Neural cell (in vitro differentiated cells): ENCODE measurements at regions not wholly inside any gene's neighbourhood (a gene's known extent, or its start where the extent isn't known, plus 50 kb on each side); places are given as distances from the start of the nearest gene placed in this dataset.
A peak's percentile ranks its signal among the peaks of the same experiment; 100 is the strongest.

ENCODE experiments used
- H2AFZ ChIP-seq: fragments of 200-600, 300-800 bp; sonication (generic), shearing (Covaris generic); 2 replicates; pipeline ENCODE4 v1.6.0; 2014; ENCODE audit warnings: low read depth, mild to moderate bottlenecking, antibody characterized with exemption, low read length, moderate library complexity
- H3F3A ChIP-seq: fragments of 200-600 bp; shearing (Covaris generic); 2 replicates; pipeline ENCODE4 v1.6.1; 2016; ENCODE audit warnings: mild to moderate bottlenecking, moderate library complexity, mixed read lengths, antibody characterized with exemption, low read length; ENCODE audit not compliant: insufficient read depth, poor library complexity, severe bottlenecking
- H3K27ac ChIP-seq: fragments of 200-600, 300-800 bp; sonication (generic), shearing (Covaris generic); 2 replicates; pipeline ENCODE4 v1.5.1; 2014; ENCODE audit warnings: mild to moderate bottlenecking, low read length, moderate library complexity
- H3K27me3 ChIP-seq: fragments of 300-800, 200-600 bp; sonication (generic), shearing (Covaris generic); 2 replicates; pipeline ENCODE4 v1.6.0; 2014; ENCODE audit warnings: mild to moderate bottlenecking, low read depth, low read length, moderate library complexity; ENCODE audit not compliant: insufficient read depth
- H3K36me3 ChIP-seq: fragments of 300-800, 200-600 bp; sonication (generic), shearing (Covaris generic); 2 replicates; pipeline ENCODE4 v1.5.1; 2014; ENCODE audit warnings: mild to moderate bottlenecking, antibody characterized with exemption, low read length, moderate library complexity; ENCODE audit not compliant: insufficient read depth
- H3K4me2 ChIP-seq: fragments of 300-800, 200-600 bp; sonication (generic), shearing (Covaris generic); 2 replicates; pipeline ENCODE4 v1.6.0; 2014; ENCODE audit warnings: mild to moderate bottlenecking, low read length
- H3K4me3 ChIP-seq: fragments of 300-800, 200-600 bp; sonication (generic), shearing (Covaris generic); 2 replicates; pipeline ENCODE4 v1.5.1; 2014; ENCODE audit warnings: mild to moderate bottlenecking, low read length, moderate library complexity
- H3K79me2 ChIP-seq: fragments of 200-600 bp; shearing (Covaris generic); replicated peaks from 2 replicates; pipeline ENCODE4 v1.6.0; 2014; ENCODE audit warnings: mild to moderate bottlenecking, low read length, moderate library complexity; ENCODE audit not compliant: insufficient read depth
- H3K9ac ChIP-seq: fragments of 300-800, 200-600 bp; sonication (generic), shearing (Covaris generic); 2 replicates; pipeline ENCODE4 v1.6.1; 2016; ENCODE audit warnings: mild to moderate bottlenecking, low read length, mixed read lengths
- H3K9me2 ChIP-seq: fragments of 200-600 bp; shearing (Covaris generic); 2 replicates; pipeline ENCODE4 v1.6.1; 2016; ENCODE audit warnings: mild to moderate bottlenecking, low read length, mixed read lengths; ENCODE audit not compliant: insufficient read depth
- H3K9me3 ChIP-seq: fragments of 200-600, 300-800 bp; sonication (generic), shearing (Covaris generic); 2 replicates; pipeline ENCODE4 v1.6.1; 2016; ENCODE audit warnings: mild to moderate bottlenecking, mixed run types, low read length, moderate library complexity, mixed read lengths
- H4K20me1 ChIP-seq: fragments of 200-600 bp; shearing (Covaris generic); 2 replicates; pipeline ENCODE4 v1.6.1; 2016; ENCODE audit warnings: mild to moderate bottlenecking, mixed run types; ENCODE audit not compliant: insufficient read depth
- EP300 ChIP-seq: fragments of 450-650 bp; conservative IDR thresholded peaks from 2 replicates; pipeline ENCODE4 v1.6.1; 2014; ENCODE audit warnings: antibody characterized with exemption, mild to moderate bottlenecking, moderate library complexity; ENCODE audit not compliant: poor library complexity, severe bottlenecking
- EZH2 ChIP-seq: fragments of 200-600, 300-800 bp; shearing (Covaris generic), sonication (generic); IDR thresholded peaks from 2 replicates; pipeline ENCODE4 v1.6.1; 2014; ENCODE audit warnings: antibody characterized with exemption, low read length, borderline replicate concordance, mild to moderate bottlenecking; ENCODE audit not compliant: insufficient read depth, poor library complexity, severe bottlenecking
- MXI1 ChIP-seq: fragments of 450-650 bp; conservative IDR thresholded peaks from 2 replicates; pipeline ENCODE4 v1.6.1; 2014; ENCODE audit warnings: antibody characterized with exemption, mild to moderate bottlenecking; ENCODE audit not compliant: poor library complexity, severe bottlenecking
- POLR2AphosphoS5 ChIP-seq: IDR thresholded peaks from 2 replicates; pipeline ENCODE4 v1.6.1; 2012
- RAD21 ChIP-seq: fragments of 450-650 bp; conservative IDR thresholded peaks from 2 replicates; pipeline ENCODE4 v1.6.1; 2014; ENCODE audit warnings: antibody characterized with exemption, mild to moderate bottlenecking, moderate library complexity
- SMC3 ChIP-seq: fragments of 450-650 bp; conservative IDR thresholded peaks from 2 replicates; pipeline ENCODE4 v1.6.1; 2014; ENCODE audit warnings: antibody characterized with exemption, mild to moderate bottlenecking, moderate library complexity; ENCODE audit not compliant: poor library complexity
- TAF1 ChIP-seq: IDR thresholded peaks from 2 replicates; pipeline ENCODE4 v1.6.1; 2012; ENCODE audit warnings: low read depth
- TF ChIP-seq, protein P1 (sequence below): IDR thresholded peaks from 2 replicates; pipeline ENCODE4 v1.6.1; 2012; ENCODE audit warnings: borderline replicate concordance
- TF ChIP-seq, protein P2 (sequence below): fragments of 450-650 bp; IDR thresholded peaks from 2 replicates; pipeline ENCODE4 v1.5.1; 2014; ENCODE audit warnings: antibody characterized with exemption, mild to moderate bottlenecking, moderate library complexity; ENCODE audit not compliant: poor library complexity, severe bottlenecking

DNA sequence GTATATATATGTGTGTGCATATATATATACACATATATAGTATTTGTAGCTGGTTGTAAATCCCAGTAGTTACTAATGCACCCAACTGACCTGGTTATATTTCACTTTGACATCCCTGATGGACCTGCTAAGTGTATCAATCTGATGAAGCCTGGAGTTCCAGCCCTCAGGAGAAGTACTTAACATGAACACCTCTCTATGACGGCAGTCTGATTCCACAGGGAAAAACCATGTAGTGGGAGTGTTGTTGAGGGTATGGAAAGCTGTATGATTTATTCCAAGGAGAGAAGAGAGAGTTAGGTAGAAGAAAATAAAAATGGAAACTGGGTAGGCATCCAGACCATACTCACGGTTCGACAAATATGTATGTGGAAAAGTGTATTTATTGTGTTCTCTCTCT is 531.2 kb upstream of the SEMA6D start:
- H3K9me2 ChIP-seq = no peaks in the 10 kb centered on the region
- no peaks in the 10 kb centered on the region for H3K27me3 ChIP-seq

DNA sequence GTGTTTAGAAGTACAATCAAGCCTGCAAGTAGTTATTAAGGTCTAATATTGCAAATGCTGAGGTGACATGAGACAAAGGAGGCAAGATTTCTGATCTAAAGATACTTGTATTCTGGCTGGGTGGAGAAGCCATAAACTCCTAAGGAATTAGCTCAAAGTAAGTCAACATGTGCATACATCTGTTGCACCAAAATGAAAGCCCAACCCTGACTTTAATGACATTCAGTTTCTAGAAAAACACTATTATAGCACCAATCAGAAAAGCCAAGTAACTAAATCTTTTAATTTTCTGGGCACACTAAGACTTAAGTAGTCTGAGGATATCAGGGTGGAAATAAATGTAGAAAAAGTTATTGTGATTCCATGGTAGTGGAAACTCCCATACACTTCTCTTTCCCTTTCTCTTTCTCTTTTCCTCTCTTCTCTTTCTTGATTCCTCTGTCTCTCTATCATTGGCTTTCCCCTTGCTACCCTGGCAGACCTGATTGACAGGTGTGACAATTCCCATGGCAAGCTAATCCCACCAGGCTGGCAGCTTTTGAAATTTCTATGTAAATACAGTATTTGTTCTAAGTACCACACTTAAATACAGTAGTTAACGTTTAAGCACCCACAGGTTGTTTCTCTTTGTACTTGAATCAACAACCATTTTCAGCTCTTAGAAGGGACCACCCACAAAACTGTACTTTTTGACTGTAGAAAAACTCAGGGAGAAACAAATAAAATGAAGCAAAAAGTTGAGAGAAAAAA is 528.4 kb upstream of the SEMA6D start:
- Histone ChIP-seq H3K36me3 (peaks cover 4% of the 10 kb centered on the region), H3K79me2 (peaks cover 100% of the 10 kb centered on the region), H3K27ac (peak overlapping the region; percentile 93), H3K4me2 (peak overlapping the region; percentile 87), H3K9me3 (no peaks in the 10 kb centered on the region), H3K27me3 (no peaks in the 10 kb centered on the region), H3K4me3 (peak overlapping the region; percentile 81), H3K9ac (peak overlapping the region; percentile 94), H4K20me1 (no peaks in the 10 kb centered on the region), H3F3A (no peaks in the 10 kb centered on the region), H2AFZ (no peak overlapping the region), H3K9me2 (no peaks in the 10 kb centered on the region)
- TF ChIP-seq, protein P1, sequence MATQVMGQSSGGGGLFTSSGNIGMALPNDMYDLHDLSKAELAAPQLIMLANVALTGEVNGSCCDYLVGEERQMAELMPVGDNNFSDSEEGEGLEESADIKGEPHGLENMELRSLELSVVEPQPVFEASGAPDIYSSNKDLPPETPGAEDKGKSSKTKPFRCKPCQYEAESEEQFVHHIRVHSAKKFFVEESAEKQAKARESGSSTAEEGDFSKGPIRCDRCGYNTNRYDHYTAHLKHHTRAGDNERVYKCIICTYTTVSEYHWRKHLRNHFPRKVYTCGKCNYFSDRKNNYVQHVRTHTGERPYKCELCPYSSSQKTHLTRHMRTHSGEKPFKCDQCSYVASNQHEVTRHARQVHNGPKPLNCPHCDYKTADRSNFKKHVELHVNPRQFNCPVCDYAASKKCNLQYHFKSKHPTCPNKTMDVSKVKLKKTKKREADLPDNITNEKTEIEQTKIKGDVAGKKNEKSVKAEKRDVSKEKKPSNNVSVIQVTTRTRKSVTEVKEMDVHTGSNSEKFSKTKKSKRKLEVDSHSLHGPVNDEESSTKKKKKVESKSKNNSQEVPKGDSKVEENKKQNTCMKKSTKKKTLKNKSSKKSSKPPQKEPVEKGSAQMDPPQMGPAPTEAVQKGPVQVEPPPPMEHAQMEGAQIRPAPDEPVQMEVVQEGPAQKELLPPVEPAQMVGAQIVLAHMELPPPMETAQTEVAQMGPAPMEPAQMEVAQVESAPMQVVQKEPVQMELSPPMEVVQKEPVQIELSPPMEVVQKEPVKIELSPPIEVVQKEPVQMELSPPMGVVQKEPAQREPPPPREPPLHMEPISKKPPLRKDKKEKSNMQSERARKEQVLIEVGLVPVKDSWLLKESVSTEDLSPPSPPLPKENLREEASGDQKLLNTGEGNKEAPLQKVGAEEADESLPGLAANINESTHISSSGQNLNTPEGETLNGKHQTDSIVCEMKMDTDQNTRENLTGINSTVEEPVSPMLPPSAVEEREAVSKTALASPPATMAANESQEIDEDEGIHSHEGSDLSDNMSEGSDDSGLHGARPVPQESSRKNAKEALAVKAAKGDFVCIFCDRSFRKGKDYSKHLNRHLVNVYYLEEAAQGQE = no peak
- TF ChIP-seq, protein P2, sequence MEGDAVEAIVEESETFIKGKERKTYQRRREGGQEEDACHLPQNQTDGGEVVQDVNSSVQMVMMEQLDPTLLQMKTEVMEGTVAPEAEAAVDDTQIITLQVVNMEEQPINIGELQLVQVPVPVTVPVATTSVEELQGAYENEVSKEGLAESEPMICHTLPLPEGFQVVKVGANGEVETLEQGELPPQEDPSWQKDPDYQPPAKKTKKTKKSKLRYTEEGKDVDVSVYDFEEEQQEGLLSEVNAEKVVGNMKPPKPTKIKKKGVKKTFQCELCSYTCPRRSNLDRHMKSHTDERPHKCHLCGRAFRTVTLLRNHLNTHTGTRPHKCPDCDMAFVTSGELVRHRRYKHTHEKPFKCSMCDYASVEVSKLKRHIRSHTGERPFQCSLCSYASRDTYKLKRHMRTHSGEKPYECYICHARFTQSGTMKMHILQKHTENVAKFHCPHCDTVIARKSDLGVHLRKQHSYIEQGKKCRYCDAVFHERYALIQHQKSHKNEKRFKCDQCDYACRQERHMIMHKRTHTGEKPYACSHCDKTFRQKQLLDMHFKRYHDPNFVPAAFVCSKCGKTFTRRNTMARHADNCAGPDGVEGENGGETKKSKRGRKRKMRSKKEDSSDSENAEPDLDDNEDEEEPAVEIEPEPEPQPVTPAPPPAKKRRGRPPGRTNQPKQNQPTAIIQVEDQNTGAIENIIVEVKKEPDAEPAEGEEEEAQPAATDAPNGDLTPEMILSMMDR = no peak
- TF ChIP-seq RAD21 (no peak), POLR2AphosphoS5 (no peak), EP300 (peak; percentile 12)

More for the DNA sequence above, 531.2 kb upstream of the SEMA6D start:
- H3K4me3 ChIP-seq = peak overlapping the region; percentile 81
- H3K9ac ChIP-seq = peak overlapping the region; percentile 94
- no peak overlapping the region for H2AFZ ChIP-seq
- H3F3A ChIP-seq = peaks cover 4% of the 10 kb centered on the region
- H3K9me3 ChIP-seq = no peaks in the 10 kb centered on the region
- H3K79me2 ChIP-seq = peaks cover 99% of the 10 kb centered on the region
- no peak for TF ChIP-seq EZH2
- TF ChIP-seq MXI1 = no peak
- TF ChIP-seq, protein P1 = peak; percentile 90
- TF ChIP-seq TAF1 = no peak
- TF ChIP-seq EP300 = peak; percentile 48
- TF ChIP-seq RAD21 = peak; percentile 21
- TF ChIP-seq, protein P2 = no peak
- TF ChIP-seq SMC3 = peak; percentile 17
- TF ChIP-seq POLR2AphosphoS5 = peak; percentile 50
- no peaks in the 10 kb centered on the region for H3K36me3 ChIP-seq
- H4K20me1 ChIP-seq = no peaks in the 10 kb centered on the region
- peak overlapping the region; percentile 93 for H3K27ac ChIP-seq
- peak overlapping the region; percentile 87 for H3K4me2 ChIP-seq
